IMR-90 (cell line): ENCODE measurements at regions not wholly inside any gene's neighbourhood (a gene's known extent, or its start where the extent isn't known, plus 50 kb on each side); places are given as distances from the start of the nearest gene placed in this dataset.

Experiments
- BHLHE40 ChIP-seq: fragments of 150-350 bp; IDR thresholded peaks from 2 replicates; pipeline ENCODE4 v1.6.1; 2016; ENCODE audit warnings: mild to moderate bottlenecking, low read depth, low read length
- CTCF ChIP-seq: conservative IDR thresholded peaks from 2 replicates; pipeline ENCODE4 v1.5.1; 2012; ENCODE audit warnings: mild to moderate bottlenecking, low read depth, low read length, improper control_type of control experiment
- ELK1 ChIP-seq: fragments of 150-350 bp; IDR thresholded peaks from 2 replicates; pipeline ENCODE4 v1.6.1; 2016; ENCODE audit warnings: low read depth, mild to moderate bottlenecking, low read length, moderate library complexity, borderline replicate concordance
- POLR2A ChIP-seq: IDR thresholded peaks from 2 replicates; pipeline ENCODE4 v1.6.1; 2012; ENCODE audit warnings: mild to moderate bottlenecking, low read depth, low read length
- RFX5 ChIP-seq: IDR thresholded peaks from 2 replicates; pipeline ENCODE4 v1.8.0; 2012; ENCODE audit warnings: low read depth, mild to moderate bottlenecking, low read length, moderate library complexity
- SMC3 ChIP-seq: fragments of 150-350 bp; IDR thresholded peaks from 2 replicates; pipeline ENCODE4 v1.6.1; 2016; ENCODE audit warnings: low read depth, mild to moderate bottlenecking, antibody characterized with exemption, low read length, moderate library complexity

GRCh38 chrX:117838581-117839331 lies 277.9 kb downstream of the KLHL13 start:
- TF ChIP-seq POLR2A (no peak), CTCF (no peak), BHLHE40 (no peak), SMC3 (no peak), ELK1 (no peak), RFX5 (no peak)
